Fibroblast of lung (primary cell): ENCODE measurements at regions not wholly inside any gene's neighbourhood (a gene's known extent, or its start where the extent isn't known, plus 50 kb on each side); places are given as distances from the start of the nearest gene placed in this dataset.
A peak's percentile ranks its signal among the peaks of the same experiment; 100 is the strongest.

Source experiments
- DNase-seq, 2 donors: peaks; one replicate each; pipeline versions ENCODE4 v3.0.0 to v3.0.0-alpha.2; 2010; ENCODE audit warnings: low read depth in 2 of 2
- H2AFZ ChIP-seq: 2 replicates; pipeline ENCODE4 v1.5.1; 2012; ENCODE audit warnings: low read length, control low read depth, inconsistent platforms
- H3K27ac ChIP-seq: 2 replicates; pipeline ENCODE4 v1.5.1; 2011; ENCODE audit warnings: low read length, control low read depth; ENCODE audit not compliant: insufficient read depth
- H3K27me3 ChIP-seq: 2 replicates; pipeline ENCODE4 v1.5.1; 2011; ENCODE audit warnings: mild to moderate bottlenecking, low read length; ENCODE audit not compliant: control insufficient read depth, insufficient read depth
- H3K36me3 ChIP-seq: 2 replicates; pipeline ENCODE4 v1.5.1; 2011; ENCODE audit warnings: low read length; ENCODE audit not compliant: control insufficient read depth, insufficient read depth
- H3K4me1 ChIP-seq: 2 replicates; pipeline ENCODE4 v1.5.1; 2011; ENCODE audit warnings: low read length; ENCODE audit not compliant: control insufficient read depth, insufficient read depth; ENCODE audit errors: extremely low read depth
- H3K4me2 ChIP-seq: 2 replicates; pipeline ENCODE4 v1.5.1; 2011; ENCODE audit warnings: low read length, control low read depth; ENCODE audit not compliant: insufficient read depth; ENCODE audit errors: extremely low read depth
- H3K4me3 ChIP-seq, 4 experiments: fragments of 200-600 bp in 1 of 4; sonication (generic) in 1 of 4; replicated peaks in 1 of 4; 2 replicates each; pipeline ENCODE4 v1.5.1; 2011 to 2016; ENCODE audit warnings: low read length in 4 of 4, low read depth in 3 of 4, mild to moderate bottlenecking in 3 of 4, control low read depth in 2 of 4, inconsistent platforms in 1 of 4, mixed read lengths in 1 of 4; ENCODE audit not compliant: insufficient read depth in 1 of 4; ENCODE audit errors: control extremely low read depth in 1 of 4
- H3K79me2 ChIP-seq: 2 replicates; pipeline ENCODE4 v1.5.1; 2012; ENCODE audit warnings: mild to moderate bottlenecking, low read length, inconsistent platforms; ENCODE audit not compliant: control insufficient read depth, insufficient read depth
- H3K9ac ChIP-seq: 2 replicates; pipeline ENCODE4 v1.5.1; 2011; ENCODE audit warnings: mild to moderate bottlenecking, low read length, control low read depth; ENCODE audit not compliant: insufficient read depth
- H3K9me3 ChIP-seq: 2 replicates; pipeline ENCODE4 v1.5.1; 2012; ENCODE audit warnings: low read depth, low read length; ENCODE audit not compliant: control insufficient read depth, insufficient read depth
- H4K20me1 ChIP-seq: 2 replicates; pipeline ENCODE4 v1.5.1; 2011; ENCODE audit warnings: low read length; ENCODE audit not compliant: control insufficient read depth, insufficient read depth; ENCODE audit errors: extremely low read depth
- EZH2 ChIP-seq: IDR thresholded peaks from 2 replicates; pipeline ENCODE4 v1.5.1; 2012; ENCODE audit warnings: low read length, control low read depth, mild to moderate bottlenecking; ENCODE audit errors: missing control alignments
- TF ChIP-seq, protein P1 (sequence below), 2 donors: IDR thresholded peaks in 1 of 2; conservative IDR thresholded peaks in 1 of 2; 1 replicate in 1 of 2; 2 replicates in 1 of 2; pipeline ENCODE4 v1.5.1; 2011 to 2012; ENCODE audit warnings: low read length in 2 of 2, control low read depth in 1 of 2, inconsistent platforms in 1 of 2, low read depth in 1 of 2, mild to moderate bottlenecking in 1 of 2

- Histone ChIP-seq H3K27me3 (no peaks in the 10 kb centered on the region), H3K9me3 (no peaks in the 10 kb centered on the region), H4K20me1 (no peaks in the 10 kb centered on the region), H3K36me3 (no peaks in the 10 kb centered on the region), H3K4me1 (peaks cover 6% of the 10 kb centered on the region), H3K4me2 (no peak overlapping the region), H3K4me3 (no peak overlapping the region), H3K9ac (no peak overlapping the region), H3K27ac (no peak overlapping the region), H2AFZ (no peak overlapping the region), H3K79me2 (no peaks in the 10 kb centered on the region)
- DNase-seq = peak; percentile 36 to 99
- TF ChIP-seq, protein P1, sequence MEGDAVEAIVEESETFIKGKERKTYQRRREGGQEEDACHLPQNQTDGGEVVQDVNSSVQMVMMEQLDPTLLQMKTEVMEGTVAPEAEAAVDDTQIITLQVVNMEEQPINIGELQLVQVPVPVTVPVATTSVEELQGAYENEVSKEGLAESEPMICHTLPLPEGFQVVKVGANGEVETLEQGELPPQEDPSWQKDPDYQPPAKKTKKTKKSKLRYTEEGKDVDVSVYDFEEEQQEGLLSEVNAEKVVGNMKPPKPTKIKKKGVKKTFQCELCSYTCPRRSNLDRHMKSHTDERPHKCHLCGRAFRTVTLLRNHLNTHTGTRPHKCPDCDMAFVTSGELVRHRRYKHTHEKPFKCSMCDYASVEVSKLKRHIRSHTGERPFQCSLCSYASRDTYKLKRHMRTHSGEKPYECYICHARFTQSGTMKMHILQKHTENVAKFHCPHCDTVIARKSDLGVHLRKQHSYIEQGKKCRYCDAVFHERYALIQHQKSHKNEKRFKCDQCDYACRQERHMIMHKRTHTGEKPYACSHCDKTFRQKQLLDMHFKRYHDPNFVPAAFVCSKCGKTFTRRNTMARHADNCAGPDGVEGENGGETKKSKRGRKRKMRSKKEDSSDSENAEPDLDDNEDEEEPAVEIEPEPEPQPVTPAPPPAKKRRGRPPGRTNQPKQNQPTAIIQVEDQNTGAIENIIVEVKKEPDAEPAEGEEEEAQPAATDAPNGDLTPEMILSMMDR (conservative IDR thresholded peaks at IDR 0.05 in 1 of 2, IDR thresholded peaks at IDR 0.05 in 1 of 2; ENCODE audit: low read depth in 1 of 2, low read length in 2 of 2) = no peak
- no peak for TF ChIP-seq EZH2
Measured at GRCh38 chr5:74538206-74538661, 102.3 kb downstream of the ENC1 start.

GRCh38 chr5:74536658-74537057 lies 103.9 kb downstream of the ENC1 start:
- Histone ChIP-seq H3K27ac (no peak overlapping the region), H3K9ac (no peak overlapping the region), H3K4me3 (no peak overlapping the region), H4K20me1 (no peaks in the 10 kb centered on the region), H3K27me3 (no peaks in the 10 kb centered on the region), H3K9me3 (no peaks in the 10 kb centered on the region), H3K4me2 (no peak overlapping the region), H3K79me2 (no peaks in the 10 kb centered on the region), H3K4me1 (no peaks in the 10 kb centered on the region), H3K36me3 (no peaks in the 10 kb centered on the region), H2AFZ (no peak overlapping the region)
- DNase-seq = no peak
- no peak for TF ChIP-seq EZH2
- TF ChIP-seq, protein P1 (conservative IDR thresholded peaks at IDR 0.05 in 1 of 2, IDR thresholded peaks at IDR 0.05 in 1 of 2; ENCODE audit: low read depth in 1 of 2, low read length in 2 of 2) = no peak

DNA sequence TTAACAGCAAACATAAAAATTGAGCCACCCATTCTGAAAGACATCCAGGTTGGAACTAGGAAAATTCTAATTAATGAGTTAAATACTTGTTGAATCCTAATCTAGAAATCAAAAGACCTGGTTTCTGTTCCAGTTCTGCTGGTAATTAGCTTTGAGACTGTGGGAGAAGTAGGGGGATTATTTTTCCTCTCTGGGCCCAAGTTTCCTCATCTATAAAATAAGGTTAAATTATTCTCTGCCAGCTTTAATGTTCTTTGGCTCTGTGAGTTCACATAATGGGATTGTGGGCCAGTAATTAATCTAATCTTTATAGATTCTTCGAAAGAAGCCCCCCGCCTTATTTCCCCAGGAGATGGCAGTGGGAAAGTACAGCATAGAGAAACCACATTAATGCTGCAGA lies 104.6 kb downstream of the ENC1 start:
- no peaks in the 10 kb centered on the region for H4K20me1 ChIP-seq
- no peak overlapping the region for H3K4me2 ChIP-seq
- no peaks in the 10 kb centered on the region for H3K9me3 ChIP-seq
- TF ChIP-seq, protein P1 (conservative IDR thresholded peaks at IDR 0.05 in 1 of 2, IDR thresholded peaks at IDR 0.05 in 1 of 2; ENCODE audit: low read depth in 1 of 2, low read length in 2 of 2) = no peak
- H3K9ac ChIP-seq = no peak overlapping the region
- no peak overlapping the region for H2AFZ ChIP-seq
- no peaks in the 10 kb centered on the region for H3K36me3 ChIP-seq
- DNase-seq = no peak
- no peaks in the 10 kb centered on the region for H3K27me3 ChIP-seq
- no peak overlapping the region for H3K27ac ChIP-seq
- H3K79me2 ChIP-seq = no peaks in the 10 kb centered on the region
- no peaks in the 10 kb centered on the region for H3K4me1 ChIP-seq
- no peak overlapping the region for H3K4me3 ChIP-seq
